ENCODE measurements at regions not wholly inside any gene's neighbourhood (a gene's known extent, or its start where the extent isn't known, plus 50 kb on each side); places are given as distances from the start of the nearest gene placed in this dataset.

DNA sequence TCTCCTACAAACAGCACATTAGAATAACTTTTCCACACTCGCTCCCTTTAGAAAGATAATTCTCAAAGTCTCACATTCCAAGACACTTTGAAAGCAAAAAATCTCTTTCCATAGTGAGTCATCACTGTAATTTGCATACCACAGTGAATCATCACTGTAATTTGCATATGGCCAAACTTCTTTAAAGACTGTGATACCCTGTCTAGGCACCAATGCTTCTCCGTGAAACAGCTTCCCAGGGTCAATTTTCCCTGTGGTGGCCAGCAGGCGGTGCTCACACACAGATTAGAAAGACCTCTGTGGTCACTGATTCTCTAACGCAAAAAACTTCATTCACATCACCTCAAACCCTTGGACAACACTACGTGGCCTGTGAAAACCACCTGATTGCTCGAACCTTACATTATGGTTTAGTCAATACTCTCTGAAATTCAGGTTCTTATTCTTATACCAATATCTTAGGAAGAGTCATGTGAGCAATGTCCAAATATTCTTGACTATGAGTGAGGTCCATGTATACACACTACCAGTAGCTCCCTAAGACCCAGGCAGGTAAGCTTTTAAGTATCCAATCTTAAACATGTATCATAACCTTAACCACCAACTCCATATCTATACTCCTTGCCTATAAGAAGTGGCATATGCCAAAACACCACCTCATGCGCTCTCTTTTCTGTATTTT is 78.5 kb upstream of the PHACTR1 start:
- TF ChIP-seq, protein P1, sequence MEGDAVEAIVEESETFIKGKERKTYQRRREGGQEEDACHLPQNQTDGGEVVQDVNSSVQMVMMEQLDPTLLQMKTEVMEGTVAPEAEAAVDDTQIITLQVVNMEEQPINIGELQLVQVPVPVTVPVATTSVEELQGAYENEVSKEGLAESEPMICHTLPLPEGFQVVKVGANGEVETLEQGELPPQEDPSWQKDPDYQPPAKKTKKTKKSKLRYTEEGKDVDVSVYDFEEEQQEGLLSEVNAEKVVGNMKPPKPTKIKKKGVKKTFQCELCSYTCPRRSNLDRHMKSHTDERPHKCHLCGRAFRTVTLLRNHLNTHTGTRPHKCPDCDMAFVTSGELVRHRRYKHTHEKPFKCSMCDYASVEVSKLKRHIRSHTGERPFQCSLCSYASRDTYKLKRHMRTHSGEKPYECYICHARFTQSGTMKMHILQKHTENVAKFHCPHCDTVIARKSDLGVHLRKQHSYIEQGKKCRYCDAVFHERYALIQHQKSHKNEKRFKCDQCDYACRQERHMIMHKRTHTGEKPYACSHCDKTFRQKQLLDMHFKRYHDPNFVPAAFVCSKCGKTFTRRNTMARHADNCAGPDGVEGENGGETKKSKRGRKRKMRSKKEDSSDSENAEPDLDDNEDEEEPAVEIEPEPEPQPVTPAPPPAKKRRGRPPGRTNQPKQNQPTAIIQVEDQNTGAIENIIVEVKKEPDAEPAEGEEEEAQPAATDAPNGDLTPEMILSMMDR (conservative IDR thresholded peaks at IDR 0.05 in 1 of 2, IDR thresholded peaks at IDR 0.05 in 1 of 2; ENCODE audit: low read depth in 1 of 2, low read length in 2 of 2): peak; percentile 54 to 62
- TF ChIP-seq EZH2 (IDR thresholded peaks at IDR 0.05; ENCODE audit: low read length, missing control alignments): no peak

Measured in fibroblast of lung (primary cell).